Gastrocnemius medialis (tissue), 4 donors: ENCODE measurements at regions not wholly inside any gene's neighbourhood (a gene's known extent, or its start where the extent isn't known, plus 50 kb on each side); places are given as distances from the start of the nearest gene placed in this dataset.

ENCODE experiments used
- POLR2A ChIP-seq, 2 donors: fragments of 450-650 bp; IDR thresholded peaks; one replicate each; pipeline ENCODE4 v1.6.1; 2017; ENCODE audit warnings: antibody characterized with exemption in 2 of 2, mild to moderate bottlenecking in 2 of 2, moderate library complexity in 2 of 2
- TF ChIP-seq, protein P1 (sequence below), 5 experiments: fragments of 450-650 bp in 3 of 5; fragments of 200-600 bp in 2 of 5; sonication (generic) in 2 of 5; IDR thresholded peaks in 4 of 5; conservative IDR thresholded peaks in 1 of 5; 1 replicate in 4 of 5; 2 replicates in 1 of 5; pipeline ENCODE4 v1.5.1; 2016 to 2019; ENCODE audit warnings: antibody characterized with exemption in 5 of 5, mild to moderate bottlenecking in 3 of 5, moderate library complexity in 3 of 5

- TF ChIP-seq, protein P1, sequence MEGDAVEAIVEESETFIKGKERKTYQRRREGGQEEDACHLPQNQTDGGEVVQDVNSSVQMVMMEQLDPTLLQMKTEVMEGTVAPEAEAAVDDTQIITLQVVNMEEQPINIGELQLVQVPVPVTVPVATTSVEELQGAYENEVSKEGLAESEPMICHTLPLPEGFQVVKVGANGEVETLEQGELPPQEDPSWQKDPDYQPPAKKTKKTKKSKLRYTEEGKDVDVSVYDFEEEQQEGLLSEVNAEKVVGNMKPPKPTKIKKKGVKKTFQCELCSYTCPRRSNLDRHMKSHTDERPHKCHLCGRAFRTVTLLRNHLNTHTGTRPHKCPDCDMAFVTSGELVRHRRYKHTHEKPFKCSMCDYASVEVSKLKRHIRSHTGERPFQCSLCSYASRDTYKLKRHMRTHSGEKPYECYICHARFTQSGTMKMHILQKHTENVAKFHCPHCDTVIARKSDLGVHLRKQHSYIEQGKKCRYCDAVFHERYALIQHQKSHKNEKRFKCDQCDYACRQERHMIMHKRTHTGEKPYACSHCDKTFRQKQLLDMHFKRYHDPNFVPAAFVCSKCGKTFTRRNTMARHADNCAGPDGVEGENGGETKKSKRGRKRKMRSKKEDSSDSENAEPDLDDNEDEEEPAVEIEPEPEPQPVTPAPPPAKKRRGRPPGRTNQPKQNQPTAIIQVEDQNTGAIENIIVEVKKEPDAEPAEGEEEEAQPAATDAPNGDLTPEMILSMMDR (IDR thresholded peaks at IDR 0.05 in 4 of 5, conservative IDR thresholded peaks at IDR 0.05 in 1 of 5): no peak
- TF ChIP-seq POLR2A (IDR thresholded peaks at IDR 0.05): no peak
Measured at GRCh38 chr3:110928016-110928662, 143.5 kb upstream of the NECTIN3 start.
